ENCODE measurements at regions not wholly inside any gene's neighbourhood (a gene's known extent, or its start where the extent isn't known, plus 50 kb on each side); places are given as distances from the start of the nearest gene placed in this dataset.
"Not testable (repeated sequence)": the region's sequence is repeated elsewhere in the genome, so short reads cannot be mapped to it uniquely, and the experiment has no call there.

DNA sequence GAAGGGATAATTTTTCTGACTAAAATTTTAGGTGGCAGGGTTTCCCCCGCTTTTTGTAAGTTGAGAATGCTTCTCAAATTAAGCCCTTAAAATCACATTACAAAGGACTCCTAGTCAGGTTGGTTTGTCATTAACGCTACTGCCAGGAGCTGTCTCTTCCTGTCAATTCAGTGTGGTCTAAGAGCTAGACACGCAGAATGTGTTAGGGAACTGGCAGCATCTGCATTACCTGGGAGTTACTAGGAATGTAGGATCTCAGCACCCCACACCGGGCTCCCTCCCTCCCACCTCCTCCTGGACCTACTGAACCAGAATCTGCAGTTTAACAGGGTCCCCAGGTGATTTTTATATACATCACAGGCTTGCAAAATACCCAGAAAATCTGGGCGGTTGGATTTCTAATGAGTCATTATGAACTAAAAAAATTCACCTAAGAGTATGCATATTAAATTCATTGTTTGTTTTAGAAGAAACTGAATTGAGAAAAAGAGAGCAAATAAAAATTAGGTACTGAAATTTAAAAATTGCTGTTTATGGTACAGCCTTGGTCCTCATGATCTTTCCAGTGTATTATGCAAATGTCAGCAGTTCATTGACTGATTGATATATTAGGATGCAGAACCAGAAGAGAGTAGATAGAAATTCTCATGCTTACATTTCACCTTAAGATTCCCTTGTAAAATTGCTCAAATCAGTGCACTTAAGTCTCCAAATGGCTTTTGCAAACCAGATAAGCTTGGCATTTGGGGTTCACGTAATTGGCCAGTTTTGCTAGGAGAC lies 130.9 kb upstream of the ITGA6 start:
- no peak for DNase-seq (ENCODE audit: low spot score)
- intact Hi-C loops (cut with micrococcal nuclease) = no loop called here
- Mint-ChIP-seq H3K4me1 (ENCODE audit: low read depth) (no peaks in the 10 kb centered on the region), H3K27me3 (ENCODE audit: insufficient read depth) (peaks cover 39% of the 10 kb centered on the region), H3K4me3 (no peak overlapping the region), H3K36me3 (ENCODE audit: low read depth) (no peaks in the 10 kb centered on the region), H3K27ac (no peak overlapping the region), H3K9me3 (peaks cover 3% of the 10 kb centered on the region)

DNA sequence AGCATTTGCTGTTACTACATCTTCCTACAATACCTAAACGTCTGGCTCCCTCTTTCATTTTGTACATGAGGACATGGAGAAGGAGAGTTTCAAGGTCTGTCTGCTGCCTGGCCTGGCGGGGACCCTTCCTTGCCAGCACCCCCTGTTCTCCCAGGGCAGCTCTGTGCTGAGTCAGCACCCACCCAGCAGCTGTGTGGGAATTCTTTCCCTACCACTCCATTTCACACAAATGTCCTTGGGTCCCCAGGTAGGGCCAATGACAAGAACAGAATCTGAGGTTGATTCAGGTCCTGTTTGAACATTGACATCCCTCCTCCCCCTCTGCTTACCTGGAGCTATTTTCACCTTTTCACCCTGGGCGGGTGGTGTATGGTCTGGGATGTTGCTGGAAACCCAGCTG lies 129.9 kb upstream of the ITGA6 start:
- no peak overlapping the region for H3K4me3 Mint-ChIP-seq
- intact Hi-C loops (cut with micrococcal nuclease) = no loop called here
- H3K27me3 Mint-ChIP-seq (ENCODE audit: insufficient read depth) = peaks cover 37% of the 10 kb centered on the region
- peaks cover 3% of the 10 kb centered on the region for H3K9me3 Mint-ChIP-seq
- DNase-seq (ENCODE audit: low spot score) = no peak
- H3K36me3 Mint-ChIP-seq (ENCODE audit: low read depth) = no peaks in the 10 kb centered on the region
- H3K27ac Mint-ChIP-seq = no peak overlapping the region
- H3K4me1 Mint-ChIP-seq (ENCODE audit: low read depth) = no peaks in the 10 kb centered on the region

DNA sequence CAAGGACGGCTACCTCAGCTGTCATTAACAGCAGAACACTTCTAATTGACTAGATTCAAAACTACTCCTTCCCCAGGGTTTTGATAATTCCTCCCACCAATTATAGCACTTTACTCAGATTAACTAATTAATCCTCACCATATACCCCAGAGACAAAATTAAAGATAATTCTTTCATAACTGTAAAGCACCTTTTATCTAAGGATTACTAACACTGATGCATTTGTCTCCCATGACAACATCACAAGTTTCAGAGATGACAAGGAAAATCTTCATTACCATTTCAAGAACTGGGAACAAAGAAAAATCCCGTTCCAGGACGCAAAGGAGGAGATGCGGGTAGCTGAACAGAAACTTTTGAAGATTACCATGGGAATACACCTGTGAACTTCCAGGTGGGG lies 129.4 kb upstream of the ITGA6 start:
- no peaks in the 10 kb centered on the region for H3K36me3 Mint-ChIP-seq (ENCODE audit: low read depth)

DNA sequence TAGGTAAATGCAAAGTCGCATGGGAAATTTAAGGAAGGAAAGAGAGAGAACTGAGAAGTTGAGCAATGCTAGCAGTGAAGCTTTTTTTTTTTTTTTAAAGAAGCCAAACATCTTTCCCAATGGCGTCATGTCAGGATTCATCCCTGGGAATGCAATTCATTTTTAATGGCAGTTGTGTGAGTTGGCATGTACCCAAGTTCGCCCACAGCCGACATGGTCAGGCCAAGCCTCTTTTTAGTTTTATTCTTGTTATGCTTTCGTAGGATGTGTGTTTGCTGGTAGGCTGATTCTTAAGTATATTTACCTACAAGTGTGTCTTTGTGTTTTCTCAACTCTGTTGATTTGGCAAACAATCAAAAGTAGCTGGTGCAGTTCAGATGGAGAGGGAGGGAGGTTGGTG lies 127.6 kb upstream of the ITGA6 start:
- Mint-ChIP-seq H3K4me1 (ENCODE audit: low read depth) (no peaks in the 10 kb centered on the region), H3K27me3 (ENCODE audit: insufficient read depth) (peaks cover 36% of the 10 kb centered on the region), H3K4me3 (no peak overlapping the region), H3K9me3 (peaks cover 3% of the 10 kb centered on the region), H3K27ac (no peak overlapping the region), H3K36me3 (ENCODE audit: low read depth) (no peaks in the 10 kb centered on the region)
- intact Hi-C loops (cut with micrococcal nuclease) = no loop called here
- no peak for DNase-seq (ENCODE audit: low spot score)

More for the DNA sequence above, 129.4 kb upstream of the ITGA6 start:
- peaks cover 3% of the 10 kb centered on the region for H3K9me3 Mint-ChIP-seq
- peaks cover 38% of the 10 kb centered on the region for H3K27me3 Mint-ChIP-seq (ENCODE audit: insufficient read depth)
- intact Hi-C loops (cut with micrococcal nuclease) = no loop called here
- no peak overlapping the region for H3K4me3 Mint-ChIP-seq
- no peaks in the 10 kb centered on the region for H3K4me1 Mint-ChIP-seq (ENCODE audit: low read depth)
- no peak for DNase-seq (ENCODE audit: low spot score)
- no peak overlapping the region for H3K27ac Mint-ChIP-seq

DNA sequence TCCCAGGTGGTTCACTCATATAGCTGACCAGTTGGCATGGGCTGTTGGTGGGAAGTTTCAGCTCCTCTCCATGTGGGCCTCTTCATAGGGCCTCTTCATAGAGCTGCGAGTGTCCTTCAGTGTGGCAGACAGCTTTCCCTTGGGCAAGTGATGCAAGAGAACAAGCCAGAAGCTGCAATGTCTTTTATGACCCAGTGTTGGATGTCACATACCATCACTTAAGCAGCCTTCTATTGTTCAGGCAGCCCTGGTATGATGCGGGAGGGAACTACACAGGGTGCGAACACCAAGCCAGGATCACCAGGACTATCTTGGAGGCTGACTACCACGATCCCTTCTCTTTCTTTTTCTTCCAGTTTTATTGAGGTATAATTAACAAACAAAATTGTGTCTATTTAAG lies 126.5 kb upstream of the ITGA6 start:
- no peaks in the 10 kb centered on the region for H3K36me3 Mint-ChIP-seq (ENCODE audit: low read depth)
- H3K9me3 Mint-ChIP-seq = peaks cover 3% of the 10 kb centered on the region
- no peaks in the 10 kb centered on the region for H3K4me1 Mint-ChIP-seq (ENCODE audit: low read depth)
- no peak for DNase-seq (ENCODE audit: low spot score)
- H3K27me3 Mint-ChIP-seq (ENCODE audit: insufficient read depth) = peaks cover 36% of the 10 kb centered on the region
- H3K4me3 Mint-ChIP-seq = no peak overlapping the region
- no peak overlapping the region for H3K27ac Mint-ChIP-seq
- intact Hi-C loops (cut with micrococcal nuclease) = no loop called here

DNA sequence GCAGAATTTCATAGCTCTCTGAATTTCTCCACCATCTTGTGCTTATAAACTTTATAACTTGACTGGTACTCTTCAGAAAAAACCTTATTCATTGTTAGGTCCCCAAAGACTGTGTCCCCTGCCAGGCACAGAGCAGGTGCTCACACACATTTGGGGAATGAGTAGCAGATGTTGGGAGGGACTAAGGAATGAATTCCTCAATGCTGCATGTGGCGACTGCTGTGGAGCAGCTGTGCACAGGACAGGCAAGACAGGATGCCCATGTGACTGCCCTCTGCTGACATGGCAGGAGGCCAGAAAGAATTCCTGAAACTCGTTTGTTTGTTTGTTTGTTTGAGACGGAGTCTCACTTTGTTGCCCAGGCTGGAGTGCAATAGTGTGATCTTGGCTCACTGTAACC lies 122.3 kb upstream of the ITGA6 start:
- no peaks in the 10 kb centered on the region for H3K36me3 Mint-ChIP-seq (ENCODE audit: low read depth)
- no peak overlapping the region for H3K4me3 Mint-ChIP-seq
- DNase-seq (ENCODE audit: low spot score) = no peak
- peaks cover 3% of the 10 kb centered on the region for H3K9me3 Mint-ChIP-seq
- H3K27me3 Mint-ChIP-seq (ENCODE audit: insufficient read depth) = peaks cover 12% of the 10 kb centered on the region
- H3K4me1 Mint-ChIP-seq (ENCODE audit: low read depth) = no peaks in the 10 kb centered on the region
- H3K27ac Mint-ChIP-seq = no peak overlapping the region
- intact Hi-C loops (cut with micrococcal nuclease) = no loop called here

DNA sequence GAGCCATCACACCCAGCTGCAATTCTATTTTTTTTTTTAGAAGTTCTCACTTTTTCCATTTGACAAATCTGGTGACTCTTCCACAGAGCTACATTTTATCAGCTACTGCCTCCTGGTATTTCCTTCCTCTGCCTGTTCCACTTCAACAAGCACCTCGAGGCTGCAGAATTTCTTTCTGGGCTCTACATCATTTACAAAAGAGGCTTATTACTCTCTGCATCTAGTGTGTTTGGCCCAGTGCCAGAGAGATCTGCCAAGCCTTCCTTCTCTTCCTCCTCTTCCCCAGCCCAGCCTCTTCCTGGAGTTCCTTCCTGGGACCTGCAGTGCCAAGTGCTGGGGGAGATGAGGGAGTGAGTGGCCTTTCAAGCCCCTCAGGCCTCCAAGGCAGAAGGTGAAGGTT lies 119.6 kb upstream of the ITGA6 start:
- Mint-ChIP-seq H3K27me3 (ENCODE audit: insufficient read depth) (no peaks in the 10 kb centered on the region), H3K27ac (no peak overlapping the region), H3K4me1 (ENCODE audit: low read depth) (no peaks in the 10 kb centered on the region), H3K36me3 (ENCODE audit: low read depth) (no peaks in the 10 kb centered on the region), H3K4me3 (no peak overlapping the region), H3K9me3 (no peaks in the 10 kb centered on the region)
- DNase-seq (ENCODE audit: low spot score) = no peak
- intact Hi-C loops (cut with micrococcal nuclease) = no loop called here

DNA sequence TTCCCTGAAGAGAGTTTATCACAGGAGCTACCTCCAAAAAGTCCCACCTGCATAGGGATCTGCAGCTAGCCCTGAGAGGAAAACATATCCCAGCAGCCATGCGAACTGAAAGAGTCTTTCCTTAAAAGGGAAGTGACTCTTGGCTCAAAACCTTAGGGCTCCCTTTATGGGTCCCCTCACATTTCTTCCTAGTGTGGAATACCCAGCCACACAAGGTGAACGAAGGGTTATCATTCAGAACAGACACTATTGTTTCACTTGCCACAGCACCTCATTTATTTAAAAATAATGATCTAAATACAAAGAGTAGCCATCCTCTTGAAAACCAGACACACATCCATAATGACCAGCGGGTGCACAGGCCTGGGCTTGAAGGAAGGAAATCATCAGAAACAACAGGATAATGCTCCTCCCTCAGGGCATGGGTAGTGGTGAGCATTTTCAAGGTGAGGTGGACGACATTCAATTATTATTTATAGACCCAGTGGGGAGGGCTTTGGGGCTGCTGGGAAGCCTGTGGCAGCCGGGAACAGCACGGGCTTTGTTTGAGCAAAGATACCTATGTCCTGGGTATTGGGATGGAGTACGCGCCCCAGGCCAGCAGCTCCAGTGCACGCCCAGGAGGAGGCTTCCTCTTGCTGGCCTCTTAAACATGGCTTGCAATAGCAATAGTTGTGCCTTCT lies 119.0 kb upstream of the ITGA6 start:
- Mint-ChIP-seq H3K27ac (no peak overlapping the region), H3K36me3 (ENCODE audit: low read depth) (no peaks in the 10 kb centered on the region), H3K4me3 (no peak overlapping the region), H3K9me3 (no peaks in the 10 kb centered on the region), H3K27me3 (ENCODE audit: insufficient read depth) (no peaks in the 10 kb centered on the region), H3K4me1 (ENCODE audit: low read depth) (no peaks in the 10 kb centered on the region)
- DNase-seq (ENCODE audit: low spot score) = no peak
- intact Hi-C loops (cut with micrococcal nuclease) = no loop called here

DNA sequence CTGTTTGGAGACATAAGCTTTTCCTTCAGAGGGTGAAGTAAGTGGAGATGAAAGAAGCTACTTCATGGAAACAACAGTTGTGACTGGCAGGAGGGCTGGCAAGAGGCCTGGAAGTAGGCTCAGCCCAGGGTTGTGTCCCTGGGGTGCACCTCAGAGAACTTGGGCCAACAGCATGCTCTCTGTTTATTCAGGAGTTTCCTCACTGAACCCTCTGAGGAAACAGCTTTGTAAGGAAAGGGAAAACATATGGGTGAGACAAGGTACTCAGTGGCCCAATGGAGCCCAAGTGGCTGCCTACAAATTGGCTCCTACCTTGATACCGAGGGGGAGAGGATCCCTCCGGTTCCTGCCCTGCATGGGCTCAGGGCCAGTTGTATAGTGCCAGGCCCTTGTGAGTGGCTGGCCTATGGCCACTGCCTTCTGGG lies 115.5 kb upstream of the ITGA6 start:
- no peaks in the 10 kb centered on the region for H3K9me3 Mint-ChIP-seq
- no peak overlapping the region for H3K27ac Mint-ChIP-seq
- H3K4me1 Mint-ChIP-seq (ENCODE audit: low read depth) = no peaks in the 10 kb centered on the region
- DNase-seq (ENCODE audit: low spot score) = no peak
- H3K27me3 Mint-ChIP-seq (ENCODE audit: insufficient read depth) = no peaks in the 10 kb centered on the region
- intact Hi-C loops (cut with micrococcal nuclease) = no loop called here
- no peak overlapping the region for H3K4me3 Mint-ChIP-seq
- H3K36me3 Mint-ChIP-seq (ENCODE audit: low read depth) = no peaks in the 10 kb centered on the region

DNA sequence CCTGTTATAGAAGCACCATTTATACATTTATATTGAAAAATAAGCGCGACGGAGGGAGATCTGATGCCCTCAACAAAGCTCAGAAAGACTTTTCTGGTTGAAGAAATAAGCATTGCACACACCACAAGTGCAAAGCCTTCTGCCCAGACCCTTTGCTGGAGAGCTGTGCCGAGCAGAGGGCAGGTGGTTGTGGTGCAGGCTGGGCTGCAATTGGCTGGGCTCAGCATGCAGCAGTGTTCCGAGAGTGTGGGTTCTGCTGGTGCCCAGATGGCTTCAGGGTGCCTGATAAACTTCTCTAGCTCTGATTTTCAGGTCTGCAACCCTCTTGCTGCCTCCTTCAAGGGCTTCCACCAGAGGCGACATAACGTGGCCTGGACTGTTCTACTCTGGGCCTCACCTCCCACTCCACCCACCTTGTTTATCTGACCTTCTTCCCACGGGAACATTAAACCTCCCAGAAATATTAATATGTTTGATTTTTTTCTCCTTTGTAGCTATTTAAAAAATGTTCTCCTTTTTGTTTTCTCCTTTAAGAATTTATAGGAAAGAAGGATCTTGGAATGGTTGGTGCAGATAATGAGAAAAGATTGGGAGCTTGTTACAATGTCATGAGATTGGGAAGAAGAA lies 113.6 kb upstream of the ITGA6 start:
- no peak overlapping the region for H3K4me3 Mint-ChIP-seq
- no peaks in the 10 kb centered on the region for H3K4me1 Mint-ChIP-seq (ENCODE audit: low read depth)
- DNase-seq (ENCODE audit: low spot score) = no peak
- H3K27me3 Mint-ChIP-seq (ENCODE audit: insufficient read depth) = no peaks in the 10 kb centered on the region
- no peak overlapping the region for H3K27ac Mint-ChIP-seq
- no peaks in the 10 kb centered on the region for H3K9me3 Mint-ChIP-seq
- H3K36me3 Mint-ChIP-seq (ENCODE audit: low read depth) = no peaks in the 10 kb centered on the region
- intact Hi-C loops (cut with micrococcal nuclease) = no loop called here

DNA sequence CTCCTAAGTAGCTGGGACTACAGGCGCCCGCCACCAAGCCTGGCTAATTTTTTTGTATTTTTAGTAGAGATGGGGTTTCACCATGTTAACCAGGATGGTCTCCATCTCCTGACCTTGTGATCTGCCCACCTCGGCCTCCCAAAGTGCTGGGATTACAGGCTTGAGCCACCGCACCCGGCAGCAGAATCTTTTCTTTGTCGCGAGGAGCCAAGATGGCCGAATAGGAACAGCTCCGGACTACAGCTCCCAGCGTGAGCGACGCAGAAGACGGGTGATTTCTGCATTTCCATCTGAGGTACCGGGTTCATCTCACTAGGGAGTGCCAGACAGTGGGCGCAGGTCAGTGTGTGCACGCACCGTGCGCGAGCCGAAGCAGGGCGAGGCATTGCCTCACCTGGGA lies 112.3 kb upstream of the ITGA6 start:
- DNase-seq (ENCODE audit: low spot score); H3K36me3 Mint-ChIP-seq (ENCODE audit: low read depth); H3K4me1 Mint-ChIP-seq (ENCODE audit: low read depth): not testable (repeated sequence)

DNA sequence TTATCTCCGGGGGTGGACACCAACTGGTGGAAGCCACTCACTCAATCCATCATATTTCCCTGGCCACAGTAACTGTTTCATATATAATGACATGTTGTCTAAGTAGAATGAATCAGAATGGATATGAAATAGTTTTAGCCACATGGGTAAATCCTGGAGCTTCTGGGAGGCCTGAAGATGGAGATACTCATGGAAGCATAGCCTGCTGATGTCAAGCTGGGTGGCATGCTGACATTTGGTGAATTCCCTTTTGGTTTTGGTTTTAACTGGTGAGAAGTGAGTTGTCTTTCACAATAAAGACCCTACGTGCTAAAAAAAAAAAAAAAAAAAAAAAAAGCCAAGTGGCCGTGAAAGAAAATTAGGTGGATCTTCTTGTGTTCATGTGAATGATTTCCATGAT lies 105.3 kb upstream of the ITGA6 start:
- Mint-ChIP-seq H3K4me3 (no peak overlapping the region), H3K4me1 (ENCODE audit: low read depth) (no peaks in the 10 kb centered on the region), H3K9me3 (peaks cover 8% of the 10 kb centered on the region), H3K36me3 (ENCODE audit: low read depth) (no peaks in the 10 kb centered on the region), H3K27ac (no peak overlapping the region), H3K27me3 (ENCODE audit: insufficient read depth) (peaks cover 2% of the 10 kb centered on the region)
- intact Hi-C loops (cut with micrococcal nuclease) = no loop called here
- no peak for DNase-seq (ENCODE audit: low spot score)

More for the DNA sequence above, 112.3 kb upstream of the ITGA6 start:
- H3K9me3 Mint-ChIP-seq; intact Hi-C loops (cut with micrococcal nuclease); H3K4me3 Mint-ChIP-seq; H3K27ac Mint-ChIP-seq; H3K27me3 Mint-ChIP-seq (ENCODE audit: insufficient read depth): not testable (repeated sequence)

DNA sequence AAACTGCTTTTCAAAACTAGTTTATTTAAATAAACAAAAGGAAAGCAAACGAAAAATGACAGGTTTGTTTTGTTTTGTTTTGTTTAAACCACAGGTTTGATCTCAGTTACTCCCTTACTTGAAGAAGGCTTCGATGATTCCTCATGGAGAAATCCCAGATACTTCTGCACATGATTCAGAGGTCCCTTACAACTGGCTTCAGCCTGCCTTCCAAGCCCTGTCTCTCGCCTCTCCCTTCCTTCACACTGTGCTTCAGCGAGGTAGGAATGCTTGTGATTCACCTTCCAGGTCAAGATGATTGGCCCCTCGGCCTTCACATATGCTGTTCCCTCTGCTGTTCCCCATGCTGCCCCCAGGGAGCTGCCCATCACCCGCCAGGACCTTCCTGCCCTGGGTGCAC lies 104.1 kb upstream of the ITGA6 start:
- no peak overlapping the region for H3K4me3 Mint-ChIP-seq
- H3K9me3 Mint-ChIP-seq = peaks cover 8% of the 10 kb centered on the region
- intact Hi-C loops (cut with micrococcal nuclease) = no loop called here
- H3K36me3 Mint-ChIP-seq (ENCODE audit: low read depth) = no peaks in the 10 kb centered on the region
- peaks cover 2% of the 10 kb centered on the region for H3K27me3 Mint-ChIP-seq (ENCODE audit: insufficient read depth)
- H3K27ac Mint-ChIP-seq = no peak overlapping the region
- no peak for DNase-seq (ENCODE audit: low spot score)
- no peaks in the 10 kb centered on the region for H3K4me1 Mint-ChIP-seq (ENCODE audit: low read depth)
